ENCODE measurements at regions not wholly inside any gene's neighbourhood (a gene's known extent, or its start where the extent isn't known, plus 50 kb on each side); places are given as distances from the start of the nearest gene placed in this dataset.

- no peak for TF ChIP-seq ZNF274 (IDR thresholded peaks at IDR 0.05; ENCODE audit: borderline replicate concordance, extremely low read depth, low read length)
- TF ChIP-seq MAX (IDR thresholded peaks at IDR 0.05), result no peak
- TF ChIP-seq ATF2 (IDR thresholded peaks at IDR 0.05; ENCODE audit: low read length), result no peak
- TF ChIP-seq JUN (IDR thresholded peaks at IDR 0.05; ENCODE audit: low read depth, low read length), result no peak
- no peak for TF ChIP-seq EP300 (IDR thresholded peaks at IDR 0.05; ENCODE audit: borderline replicate concordance in 1 of 2, low read depth in 2 of 2, low read length in 2 of 2)
Measured at GRCh38 chr5:143662020-143662419, 149.9 kb upstream of the HMHB1 start.
